Ovary (tissue), 3 donors: ENCODE measurements at regions not wholly inside any gene's neighbourhood (a gene's known extent, or its start where the extent isn't known, plus 50 kb on each side); places are given as distances from the start of the nearest gene placed in this dataset.

Experiments used
- EP300 ChIP-seq: sonication (generic); formaldehyde crosslinking; IDR thresholded peaks from one replicate; pipeline ENCODE4 v1.6.1; 2017; ENCODE audit warnings: antibody characterized with exemption
- POLR2A ChIP-seq: fragments of 450-650 bp; IDR thresholded peaks from one replicate; pipeline ENCODE4 v1.6.1; 2017; ENCODE audit warnings: antibody characterized with exemption, mild to moderate bottlenecking, moderate library complexity
- TF ChIP-seq, protein P1 (sequence below), 3 donors: fragments of 450-650 bp in 2 of 3; fragments of 200-600 bp in 1 of 3; IDR thresholded peaks; one replicate each; pipeline versions ENCODE4 v1.5.1 to v1.8.0; 2016 to 2022; ENCODE audit warnings: antibody characterized with exemption in 3 of 3, mild to moderate bottlenecking in 1 of 3
- donor health status: DM: no; HTN: no; CAD: no.

DNA sequence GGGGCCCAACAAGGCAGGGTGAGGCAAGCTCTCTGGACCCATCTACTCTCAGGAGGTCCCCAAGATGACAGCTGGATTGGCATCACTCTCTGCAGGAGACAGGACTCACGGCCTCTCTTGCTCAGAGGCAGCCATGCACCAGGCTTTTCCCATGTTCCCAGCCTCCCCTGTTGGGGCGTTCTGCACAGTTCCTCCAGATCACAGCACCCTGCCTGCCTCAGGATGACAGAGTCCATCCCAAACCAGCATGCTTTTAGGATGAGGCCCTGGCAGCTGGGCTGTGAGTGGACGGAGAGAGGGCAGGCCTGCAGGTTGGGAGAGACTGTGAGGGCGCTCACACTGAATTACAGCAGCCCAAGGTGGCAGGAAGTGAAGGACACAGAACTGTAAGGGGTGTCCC, 143.2 kb upstream of the MLN start:
- TF ChIP-seq, protein P1, sequence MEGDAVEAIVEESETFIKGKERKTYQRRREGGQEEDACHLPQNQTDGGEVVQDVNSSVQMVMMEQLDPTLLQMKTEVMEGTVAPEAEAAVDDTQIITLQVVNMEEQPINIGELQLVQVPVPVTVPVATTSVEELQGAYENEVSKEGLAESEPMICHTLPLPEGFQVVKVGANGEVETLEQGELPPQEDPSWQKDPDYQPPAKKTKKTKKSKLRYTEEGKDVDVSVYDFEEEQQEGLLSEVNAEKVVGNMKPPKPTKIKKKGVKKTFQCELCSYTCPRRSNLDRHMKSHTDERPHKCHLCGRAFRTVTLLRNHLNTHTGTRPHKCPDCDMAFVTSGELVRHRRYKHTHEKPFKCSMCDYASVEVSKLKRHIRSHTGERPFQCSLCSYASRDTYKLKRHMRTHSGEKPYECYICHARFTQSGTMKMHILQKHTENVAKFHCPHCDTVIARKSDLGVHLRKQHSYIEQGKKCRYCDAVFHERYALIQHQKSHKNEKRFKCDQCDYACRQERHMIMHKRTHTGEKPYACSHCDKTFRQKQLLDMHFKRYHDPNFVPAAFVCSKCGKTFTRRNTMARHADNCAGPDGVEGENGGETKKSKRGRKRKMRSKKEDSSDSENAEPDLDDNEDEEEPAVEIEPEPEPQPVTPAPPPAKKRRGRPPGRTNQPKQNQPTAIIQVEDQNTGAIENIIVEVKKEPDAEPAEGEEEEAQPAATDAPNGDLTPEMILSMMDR (IDR thresholded peaks at IDR 0.05), result no peak
- TF ChIP-seq EP300, result no peak
- TF ChIP-seq POLR2A, result no peak
